ENCODE measurements at regions not wholly inside any gene's neighbourhood (a gene's known extent, or its start where the extent isn't known, plus 50 kb on each side); places are given as distances from the start of the nearest gene placed in this dataset.
"Not testable (repeated sequence)": the region's sequence is repeated elsewhere in the genome, so short reads cannot be mapped to it uniquely, and the experiment has no call there.

DNA sequence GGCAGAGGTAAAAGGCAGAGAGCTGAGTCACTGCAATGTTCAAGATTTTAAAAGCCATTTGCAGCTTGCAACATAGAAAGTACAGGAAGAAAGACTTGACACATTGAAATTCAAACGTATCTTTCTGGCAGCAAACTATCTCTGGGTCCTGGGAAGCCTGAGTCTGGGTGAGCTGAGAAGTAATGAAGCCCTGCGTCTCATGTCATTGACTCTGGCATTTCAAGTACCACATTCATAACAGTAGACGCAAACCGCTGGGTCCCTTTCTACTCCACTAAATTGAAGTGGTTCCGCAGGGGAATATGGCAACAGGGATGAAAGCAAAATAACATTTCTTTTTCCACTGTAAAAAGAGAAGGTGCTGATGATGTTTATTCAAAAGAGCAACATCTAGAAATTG lies 694.3 kb downstream of the BRINP1 start:
- no peaks in the 10 kb centered on the region for H3K27me3 ChIP-seq (ENCODE audit: insufficient read depth, low read depth, severe bottlenecking)
- H3K27ac ChIP-seq, result no peak overlapping the region
- peaks cover 3% of the 10 kb centered on the region for H3K9me3 ChIP-seq (ENCODE audit: severe bottlenecking)
- H3K36me3 ChIP-seq, result no peaks in the 10 kb centered on the region
- DNase-seq, result no peak
- TF ChIP-seq, protein P1, sequence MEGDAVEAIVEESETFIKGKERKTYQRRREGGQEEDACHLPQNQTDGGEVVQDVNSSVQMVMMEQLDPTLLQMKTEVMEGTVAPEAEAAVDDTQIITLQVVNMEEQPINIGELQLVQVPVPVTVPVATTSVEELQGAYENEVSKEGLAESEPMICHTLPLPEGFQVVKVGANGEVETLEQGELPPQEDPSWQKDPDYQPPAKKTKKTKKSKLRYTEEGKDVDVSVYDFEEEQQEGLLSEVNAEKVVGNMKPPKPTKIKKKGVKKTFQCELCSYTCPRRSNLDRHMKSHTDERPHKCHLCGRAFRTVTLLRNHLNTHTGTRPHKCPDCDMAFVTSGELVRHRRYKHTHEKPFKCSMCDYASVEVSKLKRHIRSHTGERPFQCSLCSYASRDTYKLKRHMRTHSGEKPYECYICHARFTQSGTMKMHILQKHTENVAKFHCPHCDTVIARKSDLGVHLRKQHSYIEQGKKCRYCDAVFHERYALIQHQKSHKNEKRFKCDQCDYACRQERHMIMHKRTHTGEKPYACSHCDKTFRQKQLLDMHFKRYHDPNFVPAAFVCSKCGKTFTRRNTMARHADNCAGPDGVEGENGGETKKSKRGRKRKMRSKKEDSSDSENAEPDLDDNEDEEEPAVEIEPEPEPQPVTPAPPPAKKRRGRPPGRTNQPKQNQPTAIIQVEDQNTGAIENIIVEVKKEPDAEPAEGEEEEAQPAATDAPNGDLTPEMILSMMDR (IDR thresholded peaks at IDR 0.05; ENCODE audit: low read depth, low read length), result no peak
- H3K4me3 ChIP-seq (ENCODE audit: low read depth, low read length), result no peak overlapping the region

DNA sequence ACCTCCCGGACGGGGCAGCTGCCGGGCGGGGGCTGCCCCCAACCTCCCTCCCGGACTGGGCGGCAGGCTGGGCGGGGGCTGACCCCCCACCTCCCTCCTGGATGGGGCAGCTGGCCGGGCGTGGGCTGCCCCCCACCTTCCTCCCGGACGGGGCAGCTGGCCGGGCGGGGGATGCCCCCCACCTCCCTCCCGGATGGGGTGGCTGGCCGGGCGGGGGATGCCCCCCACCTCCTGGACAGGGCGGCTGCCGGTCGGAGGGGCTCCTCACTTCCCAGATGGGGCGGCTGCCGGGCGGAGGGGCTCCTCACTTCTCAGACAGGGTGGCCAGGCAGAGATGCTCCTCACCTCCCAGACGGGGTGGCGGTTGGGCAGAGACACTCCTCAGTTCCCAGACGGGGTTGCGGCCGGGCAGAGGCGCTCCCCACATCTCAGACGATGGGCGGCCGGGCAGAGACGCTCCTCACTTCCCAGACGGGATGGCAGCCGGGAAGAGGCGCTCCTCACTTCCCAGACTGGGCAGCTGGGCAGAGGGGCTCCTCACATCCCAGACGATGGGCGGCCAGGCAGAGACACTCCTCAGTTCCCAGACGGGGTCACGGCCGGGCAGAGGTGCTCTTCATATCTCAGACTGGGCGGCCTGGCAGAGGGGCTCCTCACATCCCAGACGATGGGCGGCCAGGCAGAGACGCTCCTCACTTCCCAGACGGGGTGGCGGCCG lies 691.1 kb downstream of the BRINP1 start:
- not testable (repeated sequence) for DNase-seq; H3K4me3 ChIP-seq (ENCODE audit: low read depth, low read length); H3K36me3 ChIP-seq; H3K27ac ChIP-seq; H3K9me3 ChIP-seq (ENCODE audit: severe bottlenecking); H3K27me3 ChIP-seq (ENCODE audit: insufficient read depth, low read depth, severe bottlenecking)

GRCh38 chr9:118686959-118687358 lies 682.3 kb downstream of the BRINP1 start:
- H3K36me3 ChIP-seq, result no peaks in the 10 kb centered on the region
- H3K27me3 ChIP-seq (ENCODE audit: insufficient read depth, low read depth, severe bottlenecking), result no peaks in the 10 kb centered on the region
- no peak overlapping the region for H3K27ac ChIP-seq
- DNase-seq, result no peak
- TF ChIP-seq, protein P1 (IDR thresholded peaks at IDR 0.05; ENCODE audit: low read depth, low read length), result no peak
- H3K9me3 ChIP-seq (ENCODE audit: severe bottlenecking), result no peaks in the 10 kb centered on the region
- no peak overlapping the region for H3K4me3 ChIP-seq (ENCODE audit: low read depth, low read length)

DNA sequence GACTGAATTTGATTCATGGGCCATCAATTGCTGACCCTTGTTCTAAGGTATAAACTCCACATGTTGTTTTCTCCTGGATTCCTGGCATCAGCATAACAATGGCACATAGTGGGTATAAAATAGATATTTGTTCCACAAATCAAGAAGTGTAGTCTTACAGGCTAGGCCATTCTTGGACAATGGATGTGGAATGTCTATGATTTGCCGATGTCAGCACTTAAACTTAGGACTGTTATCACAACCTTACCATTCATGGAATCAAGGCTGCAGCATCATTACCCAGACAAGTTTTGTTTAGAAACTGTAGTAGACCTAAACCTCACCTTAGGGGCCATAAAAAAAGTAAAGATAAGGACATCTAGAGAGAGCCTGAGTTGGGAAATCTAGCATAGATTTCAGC lies 680.0 kb downstream of the BRINP1 start:
- TF ChIP-seq, protein P1 (IDR thresholded peaks at IDR 0.05; ENCODE audit: low read depth, low read length), result no peak
- no peak overlapping the region for H3K27ac ChIP-seq
- no peak overlapping the region for H3K4me3 ChIP-seq (ENCODE audit: low read depth, low read length)

GRCh38 chr9:118692613-118693012 lies 676.6 kb downstream of the BRINP1 start:
- no peak for DNase-seq
- Histone ChIP-seq H3K27ac (no peak overlapping the region), H3K36me3 (no peaks in the 10 kb centered on the region), H3K27me3 (ENCODE audit: insufficient read depth, low read depth, severe bottlenecking) (no peaks in the 10 kb centered on the region), H3K9me3 (ENCODE audit: severe bottlenecking) (no peaks in the 10 kb centered on the region), H3K4me3 (ENCODE audit: low read depth, low read length) (no peak overlapping the region)
- TF ChIP-seq, protein P1 (IDR thresholded peaks at IDR 0.05; ENCODE audit: low read depth, low read length), result no peak

More for the DNA sequence above, 680.0 kb downstream of the BRINP1 start:
- H3K36me3 ChIP-seq, result no peaks in the 10 kb centered on the region
- no peaks in the 10 kb centered on the region for H3K27me3 ChIP-seq (ENCODE audit: insufficient read depth, low read depth, severe bottlenecking)
- no peaks in the 10 kb centered on the region for H3K9me3 ChIP-seq (ENCODE audit: severe bottlenecking)
- no peak for DNase-seq

DNA sequence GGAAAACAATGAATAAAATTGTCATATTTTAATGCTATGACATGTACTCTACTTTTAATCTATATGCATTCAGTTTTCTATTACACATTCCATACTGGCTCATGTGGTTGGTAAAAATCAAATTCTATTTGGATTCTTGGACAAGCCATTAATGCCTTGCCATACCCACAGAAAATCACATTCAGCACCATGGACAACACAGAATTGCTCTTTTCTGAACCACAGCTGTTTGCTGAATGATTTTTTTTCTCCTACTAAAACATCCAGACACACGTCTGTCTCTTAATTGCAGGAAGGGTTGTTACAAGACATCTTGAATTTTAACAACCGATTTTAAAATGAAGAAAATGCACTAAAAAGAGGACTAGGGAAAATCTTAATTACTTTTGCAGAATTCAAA lies 675.6 kb downstream of the BRINP1 start:
- H3K4me3 ChIP-seq (ENCODE audit: low read depth, low read length), result no peak overlapping the region
- TF ChIP-seq, protein P1 (IDR thresholded peaks at IDR 0.05; ENCODE audit: low read depth, low read length), result no peak
- no peak overlapping the region for H3K27ac ChIP-seq
- no peaks in the 10 kb centered on the region for H3K9me3 ChIP-seq (ENCODE audit: severe bottlenecking)
- no peak for DNase-seq
- no peaks in the 10 kb centered on the region for H3K36me3 ChIP-seq
- no peaks in the 10 kb centered on the region for H3K27me3 ChIP-seq (ENCODE audit: insufficient read depth, low read depth, severe bottlenecking)

DNA sequence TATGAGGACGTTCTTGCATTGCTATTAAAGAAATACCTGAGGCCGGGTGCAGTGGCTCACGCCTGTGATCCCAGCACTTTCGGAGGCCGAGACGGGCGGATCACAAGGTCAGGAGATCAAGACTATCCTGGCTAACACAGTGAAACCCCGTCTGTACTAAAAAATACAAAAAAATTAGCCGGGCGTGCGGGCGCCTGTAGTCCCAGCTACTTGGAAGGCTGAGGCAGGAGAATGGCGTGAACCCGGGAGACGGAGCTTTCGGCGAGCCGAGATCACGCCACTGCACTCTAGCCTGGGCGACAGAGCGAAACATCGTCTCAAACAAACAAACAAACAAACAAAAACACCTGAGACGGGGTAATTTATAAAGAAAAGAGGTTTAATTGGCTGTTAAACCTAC lies 674.0 kb downstream of the BRINP1 start:
- not testable (repeated sequence) for H3K27ac ChIP-seq

More for the DNA sequence above, 674.0 kb downstream of the BRINP1 start:
- H3K4me3 ChIP-seq (ENCODE audit: low read depth, low read length); DNase-seq; H3K9me3 ChIP-seq (ENCODE audit: severe bottlenecking); H3K36me3 ChIP-seq; H3K27me3 ChIP-seq (ENCODE audit: insufficient read depth, low read depth, severe bottlenecking): not testable (repeated sequence)

Data from WERI-Rb-1 (cell line).